GM18867 (cell line): ENCODE measurements at regions not wholly inside any gene's neighbourhood (a gene's known extent, or its start where the extent isn't known, plus 50 kb on each side); places are given as distances from the start of the nearest gene placed in this dataset.

Source experiments
- ATAC-seq: cut with Tn5 transposase; IDR thresholded peaks from one replicate; pipeline ENCODE4 v1.9.1; 2021; ENCODE audit warnings: mild to moderate bottlenecking, moderate library complexity; ENCODE audit not compliant: unreplicated experiment

- no peak for ATAC-seq
Measured at GRCh38 chrX:22325096-22325495, 52.4 kb downstream of the CBLL2 start.

GRCh38 chrX:22329783-22330182, 57.1 kb downstream of the CBLL2 start:
- no peak for ATAC-seq

DNA sequence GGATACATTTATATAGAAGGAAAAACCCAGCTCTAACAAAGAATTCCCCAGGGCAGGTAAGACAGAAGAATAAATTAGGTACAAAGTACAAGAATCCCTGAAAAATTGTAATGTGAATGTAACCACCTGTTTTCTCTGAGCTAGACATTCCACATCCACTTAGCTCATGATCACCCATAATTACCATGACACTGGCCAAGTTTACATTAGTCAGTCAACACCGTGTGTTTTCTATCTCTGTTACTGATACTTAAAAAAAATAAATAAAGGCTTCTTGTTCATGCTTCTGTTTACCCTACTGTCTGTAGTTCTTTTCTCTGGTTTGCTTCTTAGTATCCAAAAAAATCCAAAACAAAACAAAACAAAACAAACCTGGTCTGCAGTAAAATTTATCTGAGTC, 66.0 kb downstream of the CBLL2 start:
- ATAC-seq: no peak

DNA sequence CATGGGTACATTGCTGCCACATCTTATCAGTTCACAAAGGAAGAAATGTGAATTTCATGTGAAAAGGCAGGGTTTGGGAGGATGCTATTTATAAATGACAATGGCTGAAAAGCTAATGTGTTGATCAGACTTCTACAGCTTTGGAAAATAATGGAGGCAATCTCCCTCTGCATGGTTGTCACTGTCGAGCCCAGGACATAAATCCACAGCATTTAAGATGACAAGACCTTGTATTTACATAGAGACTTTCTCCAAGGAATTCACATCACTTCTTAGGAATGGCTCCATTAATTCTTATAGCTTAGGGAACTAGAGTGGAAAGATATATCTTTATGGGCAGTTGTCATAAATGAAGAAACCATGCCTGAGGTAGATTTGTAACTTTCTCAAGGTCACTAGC, 66.7 kb downstream of the CBLL2 start:
- ATAC-seq: no peak

DNA sequence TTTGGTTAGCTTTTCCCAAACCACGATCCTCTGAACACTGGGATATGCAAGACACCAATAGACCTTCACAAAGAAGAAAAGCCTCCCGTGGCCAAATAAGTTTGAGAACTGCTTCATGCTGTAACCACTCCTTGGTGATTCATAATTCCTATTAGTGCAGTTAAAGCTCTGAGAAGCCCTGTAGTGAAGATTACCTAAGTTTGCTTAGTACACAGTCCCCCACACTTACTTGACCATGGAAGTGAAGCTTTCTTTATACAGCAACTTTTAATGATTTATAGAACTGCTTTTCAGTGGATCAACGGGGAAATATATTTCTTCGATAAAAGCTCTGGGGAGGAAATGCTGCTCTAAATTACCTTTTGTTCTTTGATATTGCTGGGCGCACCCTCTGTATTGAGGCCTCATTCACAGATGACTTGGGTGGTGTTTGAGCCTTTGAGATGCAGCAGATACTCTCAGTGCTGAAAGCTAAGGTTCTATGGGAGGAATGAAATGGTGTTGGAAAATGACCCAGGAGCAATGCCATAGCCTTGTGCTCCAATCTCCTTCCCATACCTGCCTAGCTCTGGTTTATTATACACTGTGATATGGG, 67.4 kb downstream of the CBLL2 start:
- ATAC-seq: no peak

DNA sequence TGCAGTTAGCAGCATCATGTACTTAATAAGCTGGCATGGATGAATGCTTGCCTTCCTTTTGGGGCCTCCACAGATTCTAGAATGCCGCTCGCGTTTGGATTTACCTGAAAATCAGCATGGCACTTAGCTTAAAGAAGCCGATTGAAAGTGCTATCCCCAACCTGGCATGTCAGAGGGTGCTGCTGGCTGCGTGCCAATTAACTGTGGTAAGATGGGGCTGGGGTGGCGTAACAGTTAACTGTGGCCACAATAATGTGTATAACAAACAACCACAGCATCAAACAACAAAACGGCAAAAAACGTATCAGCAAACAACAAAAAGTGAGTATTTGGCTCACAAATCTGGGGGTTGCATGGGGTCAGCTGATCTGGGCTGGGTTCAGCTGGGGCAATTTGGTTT, 70.5 kb downstream of the CBLL2 start:
- ATAC-seq: no peak

GRCh38 chrX:22345884-22346283, 73.2 kb downstream of the CBLL2 start:
- no peak for ATAC-seq

DNA sequence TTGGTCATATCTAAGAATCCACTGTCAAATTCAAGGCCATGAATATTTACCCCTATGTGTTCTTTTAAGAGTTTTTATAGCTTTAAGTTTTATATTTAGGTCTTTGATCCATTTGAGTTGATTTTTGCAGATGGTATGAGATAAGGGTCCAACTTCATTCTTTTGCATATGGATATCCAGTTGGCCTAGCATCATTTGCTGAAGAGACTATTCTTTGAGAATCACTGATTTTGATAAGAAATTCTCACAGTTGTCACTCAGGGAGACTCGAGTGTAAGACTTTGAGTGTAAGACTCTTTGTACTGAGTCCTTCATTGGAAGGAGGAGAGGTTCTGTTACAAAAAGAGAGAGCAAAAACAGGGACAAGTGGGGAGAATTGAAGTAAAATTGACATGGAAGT, 74.8 kb downstream of the CBLL2 start:
- ATAC-seq: no peak

GRCh38 chrX:22349116-22349515, 76.4 kb downstream of the CBLL2 start:
- ATAC-seq: no peak

DNA sequence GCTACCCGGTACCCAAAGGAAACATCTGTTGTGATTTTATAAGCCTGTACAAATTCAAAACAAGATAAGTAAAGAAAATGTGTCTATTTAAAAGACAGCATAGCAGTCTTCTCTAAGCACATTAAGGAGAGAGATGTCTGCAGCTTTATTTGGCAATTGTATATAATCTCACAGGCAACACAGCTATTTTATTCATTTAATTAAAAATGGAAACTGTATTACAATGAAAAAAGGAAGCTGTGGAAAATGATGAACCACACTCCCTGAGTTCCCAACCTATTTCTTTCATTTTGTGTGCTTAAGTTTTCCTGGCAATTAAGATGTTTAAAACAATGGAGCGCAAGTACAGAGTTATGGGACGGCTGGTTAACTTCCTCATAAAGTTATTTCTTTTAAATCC, 78.4 kb downstream of the CBLL2 start:
- ATAC-seq: no peak

- ATAC-seq: no peak
Measured at GRCh38 chrX:22351966-22352365, 79.3 kb downstream of the CBLL2 start.

GRCh38 chrX:22357621-22358020, 84.9 kb downstream of the CBLL2 start:
- ATAC-seq: no peak

- ATAC-seq: no peak
Measured at GRCh38 chrX:22360129-22360528, 87.4 kb downstream of the CBLL2 start.

- no peak for ATAC-seq
Measured at GRCh38 chrX:22365460-22365859, 92.7 kb downstream of the CBLL2 start.

GRCh38 chrX:22366166-22366702, 93.5 kb downstream of the CBLL2 start:
- ATAC-seq: no peak

GRCh38 chrX:22366906-22367305, 94.2 kb downstream of the CBLL2 start:
- no peak for ATAC-seq

- ATAC-seq: no peak
Measured at GRCh38 chrX:22373094-22373493, 100.4 kb downstream of the CBLL2 start.

GRCh38 chrX:22373766-22374165, 101.1 kb downstream of the CBLL2 start:
- ATAC-seq: no peak

- ATAC-seq: no peak
Measured at GRCh38 chrX:22376369-22376768, 103.7 kb downstream of the CBLL2 start.

- no peak for ATAC-seq
Measured at GRCh38 chrX:22378296-22378695, 105.6 kb downstream of the CBLL2 start.

DNA sequence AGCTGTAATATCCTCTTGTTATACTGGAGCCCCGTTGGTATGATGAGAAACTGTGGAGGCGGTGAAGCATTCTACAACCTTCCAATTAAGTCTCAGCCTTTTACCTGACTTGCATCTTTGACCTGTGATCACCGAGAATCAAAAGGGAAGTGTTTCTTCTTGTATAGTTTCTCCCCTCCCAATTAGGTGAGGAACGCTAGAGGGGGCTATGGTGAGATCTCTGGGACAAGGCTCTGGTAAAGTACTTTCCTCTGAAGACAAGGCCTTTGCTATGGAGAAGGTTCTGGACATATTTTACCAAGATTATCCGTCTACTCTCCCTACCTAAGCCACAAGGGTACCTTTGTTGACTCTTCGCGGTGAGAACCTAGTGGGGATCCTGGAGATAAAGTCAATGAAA, 111.3 kb downstream of the CBLL2 start:
- ATAC-seq: no peak

- no peak for ATAC-seq
Measured at GRCh38 chrX:22389556-22390179, 117.0 kb downstream of the CBLL2 start.
